ENCODE measurements at regions not wholly inside any gene's neighbourhood (a gene's known extent, or its start where the extent isn't known, plus 50 kb on each side); places are given as distances from the start of the nearest gene placed in this dataset.

GRCh38 chr9:21605489-21605931, 123.4 kb upstream of the IFNE start:
- no peak for TF ChIP-seq EZH2 (IDR thresholded peaks at IDR 0.05; ENCODE audit: low read length, unreplicated experiment)
- TF ChIP-seq EZH2phosphoT487 (IDR thresholded peaks at IDR 0.05; ENCODE audit: borderline replicate concordance, low read length), result no peak
- no peak for TF ChIP-seq CTCF (conservative IDR thresholded peaks at IDR 0.05; ENCODE audit: low read depth, low read length)
- ChIA-PET CTCF (interaction anchor here (0.6 kb wide), 1 partner anchor 44 kb away, joined by 3 read pairs; no protein-coding TSS in a partner anchor), POLR2A (ENCODE audit: unreplicated experiment) (no interaction called here)
- H2AFZ ChIP-seq (ENCODE audit: low read length), result 0 out of 2 replicates have a peak overlapping the region, but pooled peaks have one; percentile 26
- peak; percentile 37 for DNase-seq
- intact Hi-C loops (cut with micrococcal nuclease), result no loop called here
- H4K20me1 ChIP-seq (ENCODE audit: low read length), result no peaks in the 10 kb centered on the region
- no peaks in the 10 kb centered on the region for H3K79me2 ChIP-seq (ENCODE audit: low read length)
- no peak overlapping the region for H3K4me2 ChIP-seq (ENCODE audit: low read length)
- no peaks in the 10 kb centered on the region for H3K9me3 ChIP-seq (ENCODE audit: low read length)
- no peak overlapping the region for H3K9ac ChIP-seq (ENCODE audit: low read length)
- H3K9me2 ChIP-seq (replicated peaks; ENCODE audit: low read length), result no peaks in the 10 kb centered on the region
- H3K36me3 ChIP-seq (ENCODE audit: low read depth, low read length), result no peaks in the 10 kb centered on the region
- ATAC-seq, result no peak
- no peaks in the 10 kb centered on the region for H3K27me3 ChIP-seq (ENCODE audit: low read length)
- peak overlapping the region; percentile 24 for H3K27ac ChIP-seq (ENCODE audit: low read length)
- H3K4me1 ChIP-seq (ENCODE audit: insufficient read depth, low read length), result peaks cover 28% of the 10 kb centered on the region
- no TSS peak for BruUV-seq (replicated peaks)
- no peak overlapping the region for H3K4me3 ChIP-seq (ENCODE audit: low read length)
- no peaks in the 10 kb centered on the region for H3F3A ChIP-seq (ENCODE audit: low read length, unreplicated experiment)

- Histone ChIP-seq H3K4me3 (ENCODE audit: low read length) (no peak overlapping the region), H3K9me3 (ENCODE audit: low read length) (no peaks in the 10 kb centered on the region), H3K27me3 (ENCODE audit: low read length) (no peaks in the 10 kb centered on the region), H3K9ac (ENCODE audit: low read length) (no peak overlapping the region), H2AFZ (ENCODE audit: low read length) (0 out of 2 replicates have a peak overlapping the region, but pooled peaks have one; percentile 25), H3K27ac (ENCODE audit: low read length) (peak overlapping the region; percentile 38; the same call in 1 of the 2 replicates), H4K20me1 (ENCODE audit: low read length) (no peaks in the 10 kb centered on the region), H3F3A (ENCODE audit: low read length, unreplicated experiment) (peaks cover 4% of the 10 kb centered on the region), H3K4me1 (ENCODE audit: insufficient read depth, low read length) (peaks cover 48% of the 10 kb centered on the region), H3K79me2 (ENCODE audit: low read length) (no peaks in the 10 kb centered on the region), H3K36me3 (ENCODE audit: low read depth, low read length) (no peaks in the 10 kb centered on the region), H3K9me2 (replicated peaks; ENCODE audit: low read length) (no peaks in the 10 kb centered on the region), H3K4me2 (ENCODE audit: low read length) (no peak overlapping the region)
- intact Hi-C loops (cut with micrococcal nuclease), result no loop called here
- CTCF ChIA-PET, result no interaction called here
- no peak; the same call in 1 of the 2 replicates for ATAC-seq
- DNase-seq, result peak; percentile 34
- no TSS peak for BruUV-seq (replicated peaks)
- TF ChIP-seq EZH2phosphoT487 (IDR thresholded peaks at IDR 0.05; ENCODE audit: borderline replicate concordance, low read length), result no peak
- no peak for TF ChIP-seq EZH2 (IDR thresholded peaks at IDR 0.05; ENCODE audit: low read length, unreplicated experiment)
- no peak for TF ChIP-seq CTCF (conservative IDR thresholded peaks at IDR 0.05; ENCODE audit: low read depth, low read length)
- POLR2A ChIA-PET (ENCODE audit: unreplicated experiment), result no interaction called here
Observed at GRCh38 chr9:21607576-21607975, 125.5 kb upstream of the IFNE start.

GRCh38 chr9:21608200-21608599, 126.1 kb upstream of the IFNE start:
- Histone ChIP-seq H3K9me3 (ENCODE audit: low read length) (no peaks in the 10 kb centered on the region), H3K4me3 (ENCODE audit: low read length) (no peak overlapping the region), H3K9me2 (replicated peaks; ENCODE audit: low read length) (no peaks in the 10 kb centered on the region), H3K36me3 (ENCODE audit: low read depth, low read length) (no peaks in the 10 kb centered on the region), H3F3A (ENCODE audit: low read length, unreplicated experiment) (peaks cover 4% of the 10 kb centered on the region), H3K9ac (ENCODE audit: low read length) (no peak overlapping the region), H3K27ac (ENCODE audit: low read length) (peak overlapping the region; percentile 38; the same call in 1 of the 2 replicates), H4K20me1 (ENCODE audit: low read length) (no peaks in the 10 kb centered on the region), H3K4me1 (ENCODE audit: insufficient read depth, low read length) (peaks cover 48% of the 10 kb centered on the region), H3K27me3 (ENCODE audit: low read length) (no peaks in the 10 kb centered on the region), H2AFZ (ENCODE audit: low read length) (no peak overlapping the region), H3K79me2 (ENCODE audit: low read length) (no peaks in the 10 kb centered on the region), H3K4me2 (ENCODE audit: low read length) (peak overlapping the region; percentile 21; the same call in 1 of the 2 replicates)
- CTCF ChIA-PET, result no interaction called here
- ATAC-seq (peak; percentile 31; the same call in 1 of the 2 replicates), DNase-seq (peak; percentile 15)
- intact Hi-C loops (cut with micrococcal nuclease), result no loop called here
- TF ChIP-seq EZH2 (IDR thresholded peaks at IDR 0.05; ENCODE audit: low read length, unreplicated experiment) (no peak), CTCF (conservative IDR thresholded peaks at IDR 0.05; ENCODE audit: low read depth, low read length) (no peak), EZH2phosphoT487 (IDR thresholded peaks at IDR 0.05; ENCODE audit: borderline replicate concordance, low read length) (no peak)
- no TSS peak for BruUV-seq (replicated peaks)
- POLR2A ChIA-PET (ENCODE audit: unreplicated experiment), result no interaction called here

All from PC-3 (cell line).